ENCODE measurements at regions not wholly inside any gene's neighbourhood (a gene's known extent, or its start where the extent isn't known, plus 50 kb on each side); places are given as distances from the start of the nearest gene placed in this dataset.

GRCh38 chr7:109844362-109844761, 1246.6 kb upstream of the LRRN3 start:
- Histone ChIP-seq H3K4me1 (ENCODE audit: control insufficient read depth in 4 of 4, insufficient read depth in 4 of 4, low read length in 3 of 4) (no peaks in the 10 kb centered on the region), H3K9me3 (ENCODE audit: control insufficient read depth in 4 of 4, low read length in 3 of 4) (no peaks in the 10 kb centered on the region), H3K36me3 (ENCODE audit: control insufficient read depth in 4 of 4, insufficient read depth in 3 of 4, low read depth in 1 of 4, low read length in 3 of 4) (no peaks in the 10 kb centered on the region), H3K27ac (ENCODE audit: low read depth in 1 of 2, low read length in 2 of 2) (no peak overlapping the region), H3K27me3 (ENCODE audit: control insufficient read depth in 4 of 4, insufficient read depth in 4 of 4, low read length in 3 of 4) (no peaks in the 10 kb centered on the region), H3K4me3 (ENCODE audit: low read depth in 1 of 3, low read length in 3 of 3) (no peak overlapping the region), H3K9ac (ENCODE audit: low read depth in 1 of 2, low read length in 2 of 2) (no peak overlapping the region)
- no peak for DNase-seq (ENCODE audit: low spot score)
- TF ChIP-seq, protein P1, sequence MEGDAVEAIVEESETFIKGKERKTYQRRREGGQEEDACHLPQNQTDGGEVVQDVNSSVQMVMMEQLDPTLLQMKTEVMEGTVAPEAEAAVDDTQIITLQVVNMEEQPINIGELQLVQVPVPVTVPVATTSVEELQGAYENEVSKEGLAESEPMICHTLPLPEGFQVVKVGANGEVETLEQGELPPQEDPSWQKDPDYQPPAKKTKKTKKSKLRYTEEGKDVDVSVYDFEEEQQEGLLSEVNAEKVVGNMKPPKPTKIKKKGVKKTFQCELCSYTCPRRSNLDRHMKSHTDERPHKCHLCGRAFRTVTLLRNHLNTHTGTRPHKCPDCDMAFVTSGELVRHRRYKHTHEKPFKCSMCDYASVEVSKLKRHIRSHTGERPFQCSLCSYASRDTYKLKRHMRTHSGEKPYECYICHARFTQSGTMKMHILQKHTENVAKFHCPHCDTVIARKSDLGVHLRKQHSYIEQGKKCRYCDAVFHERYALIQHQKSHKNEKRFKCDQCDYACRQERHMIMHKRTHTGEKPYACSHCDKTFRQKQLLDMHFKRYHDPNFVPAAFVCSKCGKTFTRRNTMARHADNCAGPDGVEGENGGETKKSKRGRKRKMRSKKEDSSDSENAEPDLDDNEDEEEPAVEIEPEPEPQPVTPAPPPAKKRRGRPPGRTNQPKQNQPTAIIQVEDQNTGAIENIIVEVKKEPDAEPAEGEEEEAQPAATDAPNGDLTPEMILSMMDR (IDR thresholded peaks at IDR 0.05; ENCODE audit: low read depth, low read length, missing input control) = peak; percentile 43
- TF ChIP-seq GABPA (IDR thresholded peaks at IDR 0.05 in 1 of 2, conservative IDR thresholded peaks at IDR 0.05 in 1 of 2) (no peak), RAD21 (IDR thresholded peaks at IDR 0.05) (peak; percentile 79 to 81)

GRCh38 chr7:109864230-109864629, 1226.7 kb upstream of the LRRN3 start:
- Histone ChIP-seq H3K27ac (ENCODE audit: low read depth in 1 of 2, low read length in 2 of 2) (no peak overlapping the region), H3K4me1 (ENCODE audit: control insufficient read depth in 4 of 4, insufficient read depth in 4 of 4, low read length in 3 of 4) (no peaks in the 10 kb centered on the region), H3K4me3 (ENCODE audit: low read depth in 1 of 3, low read length in 3 of 3) (no peak overlapping the region), H3K36me3 (ENCODE audit: control insufficient read depth in 4 of 4, insufficient read depth in 3 of 4, low read depth in 1 of 4, low read length in 3 of 4) (no peaks in the 10 kb centered on the region), H3K9ac (ENCODE audit: low read depth in 1 of 2, low read length in 2 of 2) (no peak overlapping the region), H3K27me3 (ENCODE audit: control insufficient read depth in 4 of 4, insufficient read depth in 4 of 4, low read length in 3 of 4) (no peaks in the 10 kb centered on the region), H3K9me3 (ENCODE audit: control insufficient read depth in 4 of 4, low read length in 3 of 4) (no peaks in the 10 kb centered on the region)
- no peak for DNase-seq (ENCODE audit: low spot score)
- TF ChIP-seq HNF4G (IDR thresholded peaks at IDR 0.05) (no peak), JUND (IDR thresholded peaks at IDR 0.05) (no peak), TAF1 (conservative IDR thresholded peaks at IDR 0.05) (no peak)
- TF ChIP-seq, protein P2, sequence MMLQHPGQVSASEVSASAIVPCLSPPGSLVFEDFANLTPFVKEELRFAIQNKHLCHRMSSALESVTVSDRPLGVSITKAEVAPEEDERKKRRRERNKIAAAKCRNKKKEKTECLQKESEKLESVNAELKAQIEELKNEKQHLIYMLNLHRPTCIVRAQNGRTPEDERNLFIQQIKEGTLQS (IDR thresholded peaks at IDR 0.05) = no peak

- WGBS = 32% methylated on average over 1 of the region's 1 CpG
- Histone ChIP-seq H3K4me3 (ENCODE audit: low read depth in 1 of 3, low read length in 3 of 3) (no peak overlapping the region), H3K36me3 (ENCODE audit: control insufficient read depth in 4 of 4, insufficient read depth in 3 of 4, low read depth in 1 of 4, low read length in 3 of 4) (no peaks in the 10 kb centered on the region), H3K27ac (ENCODE audit: low read depth in 1 of 2, low read length in 2 of 2) (no peak overlapping the region), H3K9ac (ENCODE audit: low read depth in 1 of 2, low read length in 2 of 2) (no peak overlapping the region), H3K9me3 (ENCODE audit: control insufficient read depth in 4 of 4, low read length in 3 of 4) (no peaks in the 10 kb centered on the region), H3K27me3 (ENCODE audit: control insufficient read depth in 4 of 4, insufficient read depth in 4 of 4, low read length in 3 of 4) (no peaks in the 10 kb centered on the region), H3K4me1 (ENCODE audit: control insufficient read depth in 4 of 4, insufficient read depth in 4 of 4, low read length in 3 of 4) (no peaks in the 10 kb centered on the region)
- DNase-seq (ENCODE audit: low spot score) = no peak
- TF ChIP-seq JUND (IDR thresholded peaks at IDR 0.05) (no peak), FOXA2 (IDR thresholded peaks at IDR 0.05) (no peak), YY1 (IDR thresholded peaks at IDR 0.05) (no peak), GABPA (IDR thresholded peaks at IDR 0.05 in 1 of 2, conservative IDR thresholded peaks at IDR 0.05 in 1 of 2) (no peak), HNF4G (IDR thresholded peaks at IDR 0.05) (no peak), NR2F2 (IDR thresholded peaks at IDR 0.05) (no peak), RXRA (IDR thresholded peaks at IDR 0.05) (no peak), MAX (IDR thresholded peaks at IDR 0.05) (no peak), REST (IDR thresholded peaks at IDR 0.05) (no peak)
- TF ChIP-seq, protein P1 (IDR thresholded peaks at IDR 0.05; ENCODE audit: low read depth, low read length, missing input control) = no peak
- TF ChIP-seq, protein P2 (IDR thresholded peaks at IDR 0.05) = no peak
Observed at GRCh38 chr7:109868215-109868860, 1222.6 kb upstream of the LRRN3 start.

Data from liver (tissue), 8 donors.